NCI-H2196 (cell line): ENCODE measurements at regions not wholly inside any gene's neighbourhood (a gene's known extent, or its start where the extent isn't known, plus 50 kb on each side); places are given as distances from the start of the nearest gene placed in this dataset.
"Not testable (repeated sequence)": the region's sequence is repeated elsewhere in the genome, so short reads cannot be mapped to it uniquely, and the experiment has no call there.

ENCODE experiments used
- DNase-seq: peaks from one replicate; lab custom pipeline; 2025; ENCODE audit not compliant: unreplicated experiment; lab: John Stamatoyannopoulos, UW

DNA sequence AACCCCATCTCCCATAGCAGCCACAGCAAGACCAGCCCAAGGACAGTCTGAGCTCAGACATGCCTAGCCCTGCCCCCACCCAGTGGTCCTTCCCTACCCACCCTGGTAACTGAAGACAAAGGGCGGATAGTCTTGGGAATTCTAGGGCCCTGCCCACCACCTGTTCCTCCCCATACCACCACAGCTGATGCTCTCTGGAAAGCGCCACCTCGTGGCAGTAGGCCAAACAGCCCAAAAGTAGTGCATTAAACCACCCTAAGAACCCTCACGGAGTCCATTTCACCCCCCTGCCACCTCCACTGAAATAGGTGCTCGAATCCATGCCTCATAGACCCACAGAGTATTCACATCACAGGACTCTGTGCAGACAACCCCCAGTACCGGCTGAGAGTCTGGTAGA is 1021.4 kb downstream of the CDH8 start:
- DNase-seq: no peak

DNA sequence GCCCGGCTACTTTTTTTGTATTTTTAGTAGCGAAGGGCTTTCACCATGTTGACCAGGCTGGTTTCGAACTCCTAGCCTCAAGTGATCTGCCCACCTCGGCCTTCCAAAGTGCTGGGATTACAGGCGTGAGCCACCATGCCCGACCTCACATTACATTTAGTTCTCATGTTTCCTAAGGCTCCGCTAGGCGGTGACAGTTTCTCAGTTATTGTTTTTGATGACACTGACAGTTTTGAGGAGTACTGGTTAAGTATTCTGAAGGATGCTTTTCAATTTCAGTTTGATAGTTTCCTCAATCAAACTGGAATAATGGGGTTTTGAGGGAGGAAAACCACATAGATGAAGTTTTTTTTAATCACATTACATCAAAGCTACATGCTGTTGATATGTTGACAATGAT is 1028.5 kb downstream of the CDH8 start:
- no peak for DNase-seq

DNA sequence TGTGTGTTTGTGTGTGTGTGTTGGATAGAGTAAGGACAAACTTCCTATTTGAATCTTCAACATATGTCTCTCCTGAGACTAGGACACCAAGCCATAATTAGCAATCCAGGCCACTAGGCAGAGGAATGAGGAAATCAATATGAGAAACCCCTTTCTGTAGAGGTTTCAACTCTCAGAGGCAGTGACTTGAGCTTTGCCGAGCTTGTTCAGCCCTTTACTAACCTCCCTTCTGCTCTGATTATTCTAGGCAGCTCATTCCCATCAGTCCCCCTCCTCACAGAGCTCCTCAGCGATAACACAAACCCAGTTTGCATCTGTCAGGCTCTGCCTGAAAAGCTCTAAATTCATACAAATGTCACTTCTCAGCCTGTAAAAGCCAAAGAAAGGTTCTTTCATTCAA is 1030.3 kb downstream of the CDH8 start:
- no peak for DNase-seq

DNA sequence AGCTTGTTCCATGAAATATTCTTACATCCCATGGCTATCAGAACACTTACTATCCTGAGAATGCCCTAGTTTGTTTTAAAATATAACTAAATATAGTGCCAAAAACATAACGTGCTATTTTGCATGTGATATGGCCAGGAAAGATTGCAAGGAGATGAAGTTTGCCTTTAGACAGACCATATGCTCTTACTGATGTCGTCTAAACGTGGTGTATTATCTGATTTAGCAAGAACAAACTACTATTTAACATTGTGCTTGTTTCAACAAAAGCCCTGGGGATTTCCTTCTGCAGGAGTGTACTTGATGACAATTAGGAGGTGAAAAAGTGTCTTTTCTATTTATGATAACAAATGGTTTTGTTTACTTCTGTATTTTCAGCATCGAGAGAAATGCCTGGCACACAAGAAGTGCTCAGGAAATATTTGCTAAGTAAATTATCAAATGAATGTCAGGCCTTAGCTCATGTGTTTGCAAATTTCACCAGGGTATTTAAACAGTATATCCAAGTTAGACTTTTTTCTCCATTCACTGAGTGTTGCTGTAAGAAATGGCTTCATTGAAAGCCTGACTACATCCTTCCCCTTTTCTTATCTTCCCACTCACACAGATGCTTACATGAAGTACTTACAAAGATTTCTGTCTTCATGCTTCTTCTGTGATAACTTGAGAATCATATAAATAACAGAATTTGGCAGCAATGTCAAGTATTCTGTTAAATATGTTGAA is 1033.6 kb downstream of the CDH8 start:
- DNase-seq: no peak

DNA sequence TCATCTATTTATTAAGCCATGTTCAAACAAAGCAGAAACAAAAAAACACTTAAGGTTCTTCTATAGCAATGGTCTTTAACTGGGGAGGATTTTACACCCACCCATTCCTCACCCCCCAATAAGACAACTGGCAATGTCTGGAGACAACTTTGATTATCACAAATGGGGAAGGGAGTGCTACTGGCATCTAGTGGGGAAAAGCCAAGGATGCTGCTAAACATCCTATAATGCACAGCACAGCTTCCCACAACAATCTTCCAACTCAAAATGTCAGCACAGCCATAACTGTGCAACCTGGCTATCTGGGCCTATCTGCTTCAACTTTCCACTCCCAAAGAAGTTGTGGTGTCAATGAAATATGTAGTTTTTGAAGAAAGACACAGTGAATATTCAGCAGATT is 1044.4 kb downstream of the CDH8 start:
- no peak for DNase-seq

DNA sequence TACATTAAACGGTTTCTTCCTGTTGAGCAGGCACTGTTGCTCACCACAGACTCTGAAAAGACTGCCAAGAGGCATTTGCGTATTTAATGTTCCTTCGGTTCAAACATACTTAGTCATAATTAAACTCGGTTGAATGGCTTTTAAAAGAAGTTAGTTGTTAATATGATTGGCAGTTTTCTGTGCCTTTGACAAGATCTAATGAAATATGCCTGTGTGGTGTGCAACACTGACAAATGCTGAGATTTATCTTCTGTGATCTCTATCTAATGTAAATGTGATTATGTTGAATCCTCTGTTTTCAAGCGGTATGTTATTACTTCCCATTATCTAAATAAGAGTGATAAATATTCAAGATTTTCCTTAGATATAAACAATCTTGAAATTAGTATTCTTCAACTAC is 1046.6 kb downstream of the CDH8 start:
- no peak for DNase-seq

DNA sequence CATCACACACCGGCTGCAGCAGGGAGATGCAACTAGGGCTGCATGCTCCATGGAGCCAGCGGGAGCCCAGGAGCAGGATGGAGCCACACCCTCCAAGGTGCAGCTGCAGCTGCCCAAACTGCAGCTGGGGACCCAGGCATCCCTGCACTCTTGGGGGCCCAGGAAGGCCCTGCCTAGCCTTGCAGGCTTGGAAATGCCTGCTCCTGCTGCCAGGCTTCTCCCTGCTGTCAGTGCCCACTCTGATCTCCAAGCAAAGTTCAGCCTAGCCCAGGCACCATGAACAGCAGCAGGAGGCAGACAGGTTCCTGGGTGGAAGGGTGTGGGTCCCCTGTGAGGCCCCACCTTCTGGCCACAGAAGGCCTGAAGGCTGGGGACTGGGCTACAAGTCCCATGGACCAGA is 1057.1 kb downstream of the CDH8 start:
- DNase-seq: no peak

DNA sequence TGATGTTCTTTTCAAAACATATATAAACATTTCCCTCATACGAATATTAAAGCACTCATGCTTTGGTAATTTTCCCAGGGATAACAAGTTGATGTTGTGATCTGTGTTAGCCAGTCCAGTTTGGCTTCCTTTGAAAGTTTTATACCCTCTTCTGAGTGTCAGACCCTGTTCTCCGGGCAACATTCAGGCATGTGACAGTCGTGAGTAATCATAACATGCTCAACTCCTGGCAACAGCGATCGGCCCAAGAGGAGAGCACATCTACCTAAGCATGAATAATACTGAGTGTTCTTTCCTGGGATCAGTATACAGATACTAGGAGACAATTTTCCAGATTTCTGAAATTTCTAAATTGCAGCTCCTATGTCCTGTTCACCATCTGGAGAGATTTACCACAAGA is 1086.4 kb downstream of the CDH8 start:
- no peak for DNase-seq

DNA sequence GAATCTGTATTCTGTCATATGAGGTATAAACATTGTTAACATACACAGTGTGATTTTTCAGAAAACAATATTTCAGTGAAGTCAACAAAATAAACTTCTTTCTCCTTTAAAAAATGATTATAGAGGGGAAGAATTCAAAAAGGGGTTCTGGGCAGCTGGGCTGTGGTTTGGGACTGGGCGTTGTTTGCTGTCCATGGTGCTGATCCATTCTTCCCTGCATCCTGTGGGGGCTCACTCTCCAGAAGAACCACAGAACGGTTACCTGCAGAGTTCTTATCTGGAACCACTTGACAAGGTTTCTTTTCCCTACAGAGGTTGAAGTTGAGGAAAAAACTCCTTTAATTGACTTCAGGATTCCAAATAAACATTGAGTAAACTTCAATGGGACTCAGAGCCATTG is 1091.0 kb downstream of the CDH8 start:
- no peak for DNase-seq

DNA sequence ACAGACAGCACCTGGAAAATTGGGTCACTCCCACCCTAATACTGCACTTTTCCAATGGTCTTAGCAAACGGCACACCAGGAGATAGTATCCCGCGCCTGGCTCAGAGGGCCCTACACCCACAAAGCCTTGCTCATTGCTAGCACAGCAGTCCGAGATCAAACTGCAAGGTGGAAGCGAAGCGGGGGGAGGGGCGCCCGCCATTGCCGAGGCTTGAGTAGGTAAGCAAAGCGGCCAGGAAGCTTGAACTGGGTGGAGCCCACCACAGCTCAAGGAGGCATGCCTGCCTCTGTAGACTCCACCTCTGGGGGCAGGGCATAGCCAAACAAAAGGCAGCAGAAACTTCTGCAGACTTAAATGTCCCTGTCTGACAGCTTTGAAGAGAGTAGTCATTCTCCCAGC is 1100.0 kb downstream of the CDH8 start:
- not testable (repeated sequence) for DNase-seq

DNA sequence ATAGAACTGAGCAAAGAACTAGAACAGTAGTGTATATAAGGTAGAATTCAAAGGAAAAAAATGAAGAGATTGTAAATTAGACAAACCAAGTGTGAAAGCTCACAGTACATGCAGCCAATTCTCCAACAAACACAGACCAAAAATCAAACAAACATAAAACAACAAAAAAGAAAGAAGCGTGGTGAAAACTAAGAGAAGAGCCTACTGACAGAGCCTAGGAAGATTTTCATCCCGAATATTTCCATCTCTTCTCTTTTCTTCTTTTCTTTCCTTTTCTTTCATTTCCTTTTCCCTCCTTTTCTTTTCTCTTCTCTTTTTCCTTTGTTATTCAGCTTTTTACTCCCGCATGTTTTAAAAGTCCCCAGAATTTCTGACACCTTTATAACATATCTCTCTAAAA is 1103.6 kb downstream of the CDH8 start:
- DNase-seq: no peak

DNA sequence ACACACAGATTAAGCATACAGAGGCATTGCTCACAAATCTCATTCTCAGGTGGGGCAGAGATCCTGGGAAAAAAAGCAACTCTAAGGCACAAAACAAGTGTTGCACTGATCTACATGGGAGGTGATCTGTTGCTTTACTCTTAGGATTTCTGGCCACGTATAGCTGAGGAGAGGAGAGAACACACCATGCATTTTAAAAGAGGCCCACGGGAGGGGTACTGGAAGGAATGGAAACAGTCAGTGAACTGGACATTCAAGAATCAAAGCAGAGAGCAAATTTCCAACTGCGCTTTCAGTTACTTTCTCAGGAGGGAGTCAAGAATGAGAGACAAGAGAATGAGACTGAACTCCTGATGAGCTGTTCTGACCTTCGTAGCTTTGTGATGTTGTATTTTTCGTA is 1105.9 kb downstream of the CDH8 start:
- no peak for DNase-seq

DNA sequence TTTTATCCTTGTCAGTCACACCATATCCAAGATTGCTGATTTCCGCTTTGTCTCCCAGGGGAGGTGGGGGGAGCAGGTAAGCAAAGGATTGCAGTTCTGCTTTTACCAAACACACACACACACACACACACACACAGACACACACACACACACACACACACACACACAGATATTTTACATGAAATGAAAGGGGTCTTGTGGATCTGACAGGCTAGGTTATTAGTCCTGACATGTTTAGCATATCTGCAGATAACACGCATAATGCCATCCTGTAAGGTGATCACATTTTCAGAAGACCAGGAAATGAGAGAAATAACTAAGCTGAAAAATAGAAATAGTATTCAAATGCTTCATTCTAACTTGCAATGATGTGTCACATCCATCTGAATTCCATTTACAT is 1113.3 kb downstream of the CDH8 start:
- DNase-seq: no peak

DNA sequence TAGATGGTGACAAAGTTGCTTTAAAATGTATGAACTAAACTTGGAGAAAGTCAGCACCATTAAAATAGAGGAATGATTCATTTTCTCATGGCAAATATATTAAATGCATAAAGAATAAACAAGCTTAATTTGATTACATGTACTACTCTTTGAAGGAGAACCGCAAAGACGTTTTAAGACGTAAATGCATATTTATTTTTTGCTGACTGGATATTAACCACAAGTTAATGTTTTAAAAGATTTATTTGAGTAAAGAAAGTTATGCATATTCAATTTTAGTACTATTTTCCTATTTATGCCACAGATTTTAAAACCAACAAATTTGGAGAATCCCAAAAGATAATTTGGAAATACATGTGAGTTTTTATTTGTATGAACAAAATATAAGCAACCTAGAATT is 1121.9 kb downstream of the CDH8 start:
- no peak for DNase-seq

DNA sequence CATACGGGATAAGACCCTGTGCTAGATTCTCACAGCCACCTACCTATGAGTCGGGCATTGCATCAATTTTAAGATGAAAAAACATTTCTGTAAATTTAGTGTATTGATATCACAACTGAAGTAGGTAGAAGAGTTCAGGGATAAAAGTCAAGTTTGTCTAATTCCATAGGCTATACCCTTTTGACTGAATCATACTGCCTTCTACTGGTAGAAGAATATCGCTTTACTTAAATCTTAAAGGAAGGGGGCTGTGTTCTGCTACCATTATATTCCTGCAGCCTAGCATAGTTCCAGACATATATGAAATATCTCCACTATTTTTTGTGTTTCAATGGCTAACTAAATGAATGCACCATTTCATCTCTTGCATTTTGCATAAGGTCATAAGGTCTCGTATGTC is 1128.6 kb downstream of the CDH8 start:
- no peak for DNase-seq

DNA sequence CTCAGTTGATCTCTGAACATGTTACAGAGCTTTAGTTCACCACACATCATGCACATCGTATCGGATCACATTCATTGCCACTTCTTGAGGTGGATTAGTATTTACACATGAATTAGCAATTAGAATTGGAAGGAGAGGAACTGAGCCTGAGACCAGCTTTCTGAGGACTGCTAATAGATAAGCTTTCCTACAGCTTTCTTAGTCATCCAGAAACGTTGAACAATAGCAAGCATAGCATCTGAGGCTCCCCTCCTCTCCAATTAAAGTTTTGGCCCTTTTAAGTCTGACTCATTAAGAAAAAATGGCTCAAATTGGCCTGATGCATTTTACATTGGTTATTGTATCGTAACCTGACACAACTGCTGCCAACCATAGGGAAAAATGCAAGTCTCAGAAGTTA is 1130.4 kb downstream of the CDH8 start:
- no peak for DNase-seq

DNA sequence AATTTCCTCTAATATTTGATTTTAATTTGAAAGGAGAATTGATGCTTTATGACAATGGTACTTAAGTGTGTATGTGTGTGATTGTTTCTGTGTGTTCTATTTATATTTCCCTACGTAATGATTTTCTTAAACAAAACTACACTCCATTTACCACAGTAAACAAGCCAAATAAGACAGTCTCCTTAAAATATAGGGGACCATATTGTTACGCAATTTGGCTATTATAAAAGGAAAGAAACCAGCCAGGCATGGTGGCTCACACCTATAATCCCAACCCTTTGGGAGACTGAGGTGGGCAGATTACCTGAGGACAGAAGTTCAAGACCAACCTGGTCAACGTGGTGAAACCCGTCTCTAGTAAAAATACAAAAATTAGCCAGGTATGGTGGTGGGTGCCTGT is 1134.1 kb downstream of the CDH8 start:
- no peak for DNase-seq

DNA sequence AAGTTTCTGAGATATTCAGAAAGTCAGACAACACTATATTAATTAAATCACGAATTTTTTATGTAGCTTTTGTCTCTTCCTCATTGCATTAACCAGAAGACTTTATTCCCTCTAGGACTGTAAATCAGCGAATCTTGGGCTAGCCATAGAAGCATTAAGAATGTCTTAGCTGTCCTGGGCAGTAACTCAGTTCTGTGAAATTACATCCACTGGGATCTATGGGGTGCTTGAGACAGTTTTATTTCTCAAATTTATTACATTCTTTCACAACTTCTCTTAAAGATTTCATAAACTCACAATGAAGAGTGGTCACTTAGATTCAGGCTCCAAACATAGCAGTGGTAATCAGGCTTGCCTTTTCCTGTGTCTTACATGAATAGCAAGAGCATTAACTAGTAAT is 1153.4 kb downstream of the CDH8 start:
- DNase-seq: no peak

DNA sequence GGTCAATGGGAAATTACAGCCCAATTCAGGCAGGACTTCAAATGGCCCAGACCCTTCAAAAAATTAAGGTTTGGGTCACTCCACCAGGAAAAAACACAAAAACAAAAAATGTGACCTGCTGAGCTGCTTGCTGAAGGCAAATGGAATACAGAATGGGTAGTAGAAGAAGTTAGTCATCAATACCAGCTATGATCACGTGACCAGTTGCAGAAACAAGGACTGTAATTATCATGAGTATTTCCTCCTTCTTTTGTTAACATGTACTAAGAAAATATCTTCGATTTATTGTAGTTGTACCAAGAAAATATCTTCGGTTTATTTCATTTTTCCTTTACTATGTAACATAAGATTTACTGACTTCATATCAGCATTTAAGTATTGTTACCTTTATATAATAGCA is 1183.6 kb downstream of the CDH8 start:
- DNase-seq: no peak

DNA sequence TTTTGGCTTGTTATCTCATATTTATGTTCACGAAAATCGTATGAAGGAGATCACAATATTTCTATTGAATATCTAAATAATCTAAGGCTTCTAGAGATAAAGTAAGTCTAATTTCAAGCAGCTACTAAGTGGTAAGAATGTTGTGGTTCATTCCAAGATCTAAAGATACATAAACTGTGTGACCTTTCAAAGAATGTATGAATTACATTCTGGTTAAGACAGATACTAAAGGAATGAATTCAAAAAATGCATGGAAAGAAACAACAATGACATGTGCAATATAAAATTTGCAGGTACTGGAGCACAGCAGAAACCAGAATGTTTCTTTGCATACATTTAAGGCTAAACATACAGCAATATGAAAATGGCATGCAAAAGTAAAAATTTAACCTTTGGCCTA is 1214.6 kb downstream of the CDH8 start:
- DNase-seq: no peak

DNA sequence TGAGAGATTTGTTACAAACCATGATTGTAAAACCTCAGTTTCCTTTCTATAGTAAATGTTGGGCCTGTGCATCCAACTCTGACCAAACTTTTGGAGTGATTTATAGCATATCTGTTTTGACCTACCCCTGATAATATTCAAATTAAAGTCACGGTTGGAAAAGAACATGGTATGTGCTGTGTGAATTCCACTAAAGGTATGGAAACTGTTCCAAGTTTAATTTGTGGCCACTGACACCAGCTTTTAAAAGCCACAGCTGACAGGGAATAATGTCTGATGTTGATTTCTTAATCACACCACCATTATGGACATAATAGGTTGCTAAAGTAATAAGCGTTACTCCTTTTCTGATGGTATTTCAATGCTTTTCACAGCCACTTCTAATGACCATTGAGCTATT is 1215.9 kb downstream of the CDH8 start:
- no peak for DNase-seq

DNA sequence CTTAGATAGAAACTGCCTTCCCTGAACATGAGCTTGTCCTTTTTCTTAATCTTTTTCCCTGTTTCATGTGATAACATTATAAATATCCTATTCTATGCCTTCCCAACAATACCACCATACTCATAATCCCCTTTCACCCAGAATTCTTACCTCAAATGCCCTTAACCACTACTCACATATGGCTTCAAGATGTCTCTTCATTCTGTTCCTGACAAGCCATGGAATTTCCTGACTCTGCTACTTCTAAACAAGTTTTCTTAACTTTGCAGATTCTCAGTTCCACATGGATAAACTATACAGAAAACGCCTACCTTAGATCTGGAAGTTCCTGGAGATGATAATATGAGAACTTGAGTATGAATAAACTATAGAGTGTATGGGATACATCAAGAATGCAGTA is 1217.8 kb downstream of the CDH8 start:
- DNase-seq: no peak

DNA sequence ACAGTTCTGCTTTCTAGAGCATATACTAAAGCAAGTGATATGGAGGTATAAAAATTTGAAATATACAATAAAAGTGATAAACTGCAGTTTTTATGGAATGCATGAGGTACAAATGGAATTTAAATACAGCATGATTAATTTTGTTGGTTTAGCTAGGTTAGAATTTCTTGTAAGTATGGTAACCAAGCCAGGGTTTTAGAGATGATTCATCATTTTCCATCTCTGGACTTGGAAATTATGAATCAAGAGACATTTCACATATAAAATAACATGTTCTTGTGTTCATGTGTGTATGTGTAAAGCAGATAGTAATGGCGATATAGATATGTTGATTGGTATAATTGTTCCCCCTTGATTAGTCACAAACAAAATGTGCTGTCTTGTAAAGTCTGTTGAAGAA is 1219.8 kb downstream of the CDH8 start:
- DNase-seq: no peak

DNA sequence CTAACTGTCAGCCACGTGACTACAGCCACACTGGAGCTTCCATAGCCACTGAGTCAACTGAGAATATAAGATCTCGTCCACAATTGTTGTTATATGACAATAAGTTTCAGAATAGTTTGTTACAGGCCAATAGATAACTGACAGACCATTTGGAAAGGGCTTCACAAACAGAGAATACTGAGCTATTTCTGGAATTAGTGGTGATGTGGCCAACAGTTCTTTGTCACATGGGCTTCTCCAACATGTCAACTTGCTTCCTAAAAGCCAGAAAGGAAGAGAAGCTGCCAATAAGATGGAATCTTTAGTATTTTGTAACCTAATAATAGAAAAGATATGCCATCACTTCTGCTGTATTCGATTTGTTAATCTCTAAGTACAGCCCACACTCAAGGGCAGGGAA is 1220.4 kb downstream of the CDH8 start:
- no peak for DNase-seq
